HG03575 (cell line): ENCODE measurements at regions not wholly inside any gene's neighbourhood (a gene's known extent, or its start where the extent isn't known, plus 50 kb on each side); places are given as distances from the start of the nearest gene placed in this dataset.

Source experiments
- ATAC-seq: cut with Tn5 transposase; IDR thresholded peaks from one replicate; pipeline ENCODE4 v1.9.1; 2021; ENCODE audit not compliant: unreplicated experiment, insufficient number of reproducible peaks, low FRiP score; ENCODE audit errors: extremely low read depth

- no peak for ATAC-seq
Observed at GRCh38 chr7:86226191-86226590, 417.5 kb upstream of the GRM3 start.

GRCh38 chr7:86222806-86223205, 420.9 kb upstream of the GRM3 start:
- ATAC-seq = no peak

GRCh38 chr7:86214734-86215133, 429.0 kb upstream of the GRM3 start:
- ATAC-seq = no peak

DNA sequence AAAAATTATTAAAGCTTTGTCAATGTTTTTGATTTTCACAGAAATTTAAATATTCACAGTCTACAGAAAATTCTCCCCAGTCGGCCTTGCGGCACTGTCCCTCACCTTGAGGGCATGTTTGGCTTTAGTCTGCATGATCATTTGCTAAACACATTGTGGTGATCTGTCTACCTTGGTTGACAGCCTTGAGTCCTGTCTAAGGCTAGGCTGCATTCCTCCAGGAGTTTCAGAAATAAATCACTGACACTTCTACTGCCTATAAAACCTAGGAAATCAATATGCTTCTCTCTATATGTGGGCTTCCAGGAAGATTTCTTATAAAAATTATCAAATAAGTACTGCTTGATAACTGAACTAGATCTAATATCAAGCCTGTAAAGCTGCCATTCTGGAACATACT, 430.7 kb upstream of the GRM3 start:
- no peak for ATAC-seq

DNA sequence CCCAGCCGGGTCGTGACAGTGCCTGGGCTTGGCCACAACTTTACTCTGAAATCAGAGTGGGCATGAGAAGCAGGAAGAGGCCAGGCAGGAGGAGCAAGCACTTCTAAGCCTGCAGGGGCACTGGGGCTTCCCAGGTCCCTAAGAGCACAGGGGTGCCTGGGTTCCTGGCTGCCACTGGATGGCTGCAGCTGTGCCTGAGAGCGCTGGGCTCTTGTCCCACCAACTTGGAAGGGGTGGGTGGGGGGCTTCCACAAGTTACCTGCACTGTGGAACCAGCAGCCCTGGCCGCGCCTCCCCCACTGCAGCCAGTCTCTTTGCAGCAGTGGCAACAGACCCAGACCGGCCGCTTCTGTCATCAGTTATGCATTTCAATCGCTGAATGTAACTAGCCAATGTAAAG, 434.7 kb upstream of the GRM3 start:
- no peak for ATAC-seq

GRCh38 chr7:86207740-86208139, 436.0 kb upstream of the GRM3 start:
- ATAC-seq = no peak

- ATAC-seq = no peak
Observed at GRCh38 chr7:86202833-86203232, 440.9 kb upstream of the GRM3 start.

DNA sequence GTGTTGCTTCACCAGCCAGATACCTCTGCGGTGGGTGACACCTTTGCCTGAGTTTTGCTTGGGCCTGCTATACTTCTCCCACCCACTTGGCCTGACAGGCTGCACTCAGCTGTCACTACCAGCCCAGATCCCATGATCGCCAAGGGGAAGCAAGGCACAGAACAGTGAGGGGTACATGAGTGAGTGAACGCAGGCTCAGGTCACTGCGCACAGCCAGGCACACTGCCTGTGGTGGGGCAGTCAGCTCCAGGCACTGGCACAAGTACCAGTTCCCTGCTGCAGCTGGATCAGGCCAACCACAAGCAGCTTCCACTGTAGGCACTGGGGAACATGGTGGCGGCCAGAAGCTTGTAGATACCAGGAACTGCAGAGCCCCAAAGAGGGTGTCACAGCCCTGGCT, 441.9 kb upstream of the GRM3 start:
- ATAC-seq = no peak

GRCh38 chr7:86199881-86200614, 443.7 kb upstream of the GRM3 start:
- no peak for ATAC-seq

GRCh38 chr7:86190351-86190750, 453.4 kb upstream of the GRM3 start:
- no peak for ATAC-seq

GRCh38 chr7:86181474-86181873, 462.2 kb upstream of the GRM3 start:
- ATAC-seq = no peak

DNA sequence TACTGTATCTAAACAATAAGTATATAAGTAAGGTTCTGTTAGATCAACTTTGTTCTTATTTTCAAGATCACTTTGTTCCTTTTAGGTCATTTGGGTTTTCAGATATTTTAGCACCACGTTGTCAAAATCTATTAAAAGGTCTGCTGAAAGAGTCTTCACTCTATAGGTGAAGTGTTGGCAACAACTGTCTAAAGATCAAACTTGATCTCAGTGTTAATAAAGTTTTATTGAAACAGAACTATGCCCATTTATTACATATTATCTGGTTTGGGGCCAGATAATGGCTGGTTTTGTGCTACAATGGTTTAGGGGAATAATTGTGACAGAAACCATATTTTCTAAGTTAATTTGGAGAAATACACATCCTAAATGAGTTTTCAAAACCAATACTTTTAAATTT, 478.9 kb upstream of the GRM3 start:
- ATAC-seq = no peak

- no peak for ATAC-seq
Observed at GRCh38 chr7:86158111-86158510, 485.6 kb upstream of the GRM3 start.

DNA sequence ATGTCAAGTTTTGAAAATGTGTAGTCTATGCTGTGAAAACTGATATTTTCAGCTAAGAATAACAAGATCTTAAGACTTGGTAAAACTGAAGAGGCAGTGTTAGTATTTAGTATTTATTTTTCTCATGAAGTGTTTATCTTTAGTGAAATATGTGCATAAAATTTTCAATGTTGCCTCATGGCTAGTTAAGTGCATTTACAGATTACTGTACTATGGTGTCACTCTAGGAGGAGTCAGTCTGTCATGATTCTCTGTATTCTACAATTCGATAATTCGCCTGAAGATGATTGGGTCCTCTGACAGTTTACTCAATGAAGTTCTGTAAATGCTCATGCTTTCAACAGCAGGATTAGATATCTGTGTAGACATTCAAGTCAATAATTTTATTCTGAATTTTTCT, 488.1 kb upstream of the GRM3 start:
- ATAC-seq = no peak

- ATAC-seq = no peak
Observed at GRCh38 chr7:86152926-86153325, 490.8 kb upstream of the GRM3 start.

GRCh38 chr7:86149024-86149665, 494.6 kb upstream of the GRM3 start:
- ATAC-seq = no peak

DNA sequence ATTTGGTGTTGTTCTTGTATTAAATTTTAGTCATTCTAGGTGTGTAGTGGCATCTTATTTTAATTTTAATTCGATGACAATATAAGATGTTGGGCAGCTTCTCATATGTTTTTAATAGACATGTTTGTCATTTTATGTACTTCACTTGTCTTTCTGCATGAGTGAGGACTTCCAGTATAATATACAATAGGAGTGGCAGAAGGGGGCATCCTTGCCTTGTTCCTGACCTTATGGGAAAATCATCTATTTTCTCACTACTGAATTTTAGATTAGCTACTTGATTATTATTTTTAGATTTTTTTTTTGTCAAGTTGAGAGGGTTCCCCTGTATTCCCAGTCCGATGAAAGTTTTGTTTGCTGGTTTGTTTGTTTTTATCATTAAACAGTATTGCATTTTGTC, 495.2 kb upstream of the GRM3 start:
- no peak for ATAC-seq

DNA sequence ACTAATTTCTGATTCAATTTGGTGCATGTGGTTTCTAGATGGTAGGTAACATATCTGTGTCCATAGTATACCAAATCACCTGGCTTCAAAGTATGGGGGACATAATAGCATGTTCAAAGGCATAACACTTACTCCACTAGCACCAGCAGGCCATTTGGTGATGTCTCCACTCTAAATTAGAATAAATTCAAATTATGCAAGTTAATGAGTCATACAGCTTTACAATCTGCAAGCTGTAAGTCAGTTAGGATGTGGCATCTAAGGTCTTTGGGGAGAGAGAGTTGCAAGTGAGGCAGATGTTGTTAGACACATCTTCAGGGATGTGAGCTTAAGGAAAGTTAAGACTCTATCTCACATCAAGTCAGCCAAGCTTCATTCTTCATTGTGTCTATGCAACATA, 506.4 kb upstream of the GRM3 start:
- ATAC-seq = no peak

GRCh38 chr7:86130268-86130667, 513.4 kb upstream of the GRM3 start:
- no peak for ATAC-seq

DNA sequence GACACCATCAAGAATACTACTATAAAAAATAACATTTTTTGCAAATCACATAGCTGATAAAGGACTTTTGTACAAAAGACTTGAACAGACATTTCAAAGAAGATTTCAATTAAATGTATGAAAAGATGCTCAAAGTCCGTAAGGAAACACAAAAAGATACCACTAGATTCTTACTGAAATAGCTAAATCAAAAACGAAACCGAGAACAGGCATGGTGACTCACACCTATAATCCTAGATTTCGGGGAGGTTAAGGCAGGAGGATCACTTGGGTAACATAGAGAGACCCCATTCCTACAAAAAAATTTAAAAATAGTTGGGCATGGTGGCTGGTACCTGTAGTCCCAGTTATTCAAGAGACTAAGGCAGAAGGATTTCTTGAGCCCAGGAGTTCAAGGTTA, 520.2 kb upstream of the GRM3 start:
- no peak for ATAC-seq

GRCh38 chr7:86094166-86094669, 549.5 kb upstream of the GRM3 start:
- no peak for ATAC-seq
